HG02884 (cell line): ENCODE measurements at regions not wholly inside any gene's neighbourhood (a gene's known extent, or its start where the extent isn't known, plus 50 kb on each side); places are given as distances from the start of the nearest gene placed in this dataset.

Source experiments
- ATAC-seq: cut with Tn5 transposase; IDR thresholded peaks from one replicate; pipeline ENCODE4 v1.9.1; 2021; ENCODE audit warnings: mild to moderate bottlenecking, moderate library complexity; ENCODE audit not compliant: unreplicated experiment

DNA sequence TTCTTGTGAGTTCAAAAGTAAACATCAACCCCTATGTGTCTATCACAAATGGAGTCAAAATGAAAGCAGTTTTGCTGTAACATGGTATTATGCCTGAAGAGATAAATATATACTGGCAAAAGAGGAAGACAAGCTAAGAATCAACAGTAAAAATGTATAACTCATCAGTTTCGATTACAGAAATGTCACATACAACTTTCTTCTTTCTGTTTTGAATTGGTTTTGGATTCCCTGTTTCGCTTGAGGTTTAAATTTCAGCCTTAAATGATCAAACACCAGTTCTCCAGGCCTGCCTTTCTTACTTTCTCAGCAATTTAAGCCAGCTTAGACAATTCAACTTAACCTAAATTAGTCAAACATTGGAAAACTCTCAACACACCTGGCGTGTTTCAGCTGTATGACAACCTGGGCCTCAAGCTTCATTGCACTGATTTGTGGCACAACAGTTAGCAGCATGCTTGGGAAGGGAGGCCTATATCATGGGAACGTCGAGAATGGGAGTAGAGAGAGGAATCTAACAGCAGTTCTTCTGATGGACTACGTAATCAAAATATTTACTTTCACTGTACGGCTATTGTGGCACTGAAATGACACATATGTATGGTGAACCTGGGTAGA lies 51.9 kb upstream of the MARCKS start:
- ATAC-seq = peak; percentile 74

DNA sequence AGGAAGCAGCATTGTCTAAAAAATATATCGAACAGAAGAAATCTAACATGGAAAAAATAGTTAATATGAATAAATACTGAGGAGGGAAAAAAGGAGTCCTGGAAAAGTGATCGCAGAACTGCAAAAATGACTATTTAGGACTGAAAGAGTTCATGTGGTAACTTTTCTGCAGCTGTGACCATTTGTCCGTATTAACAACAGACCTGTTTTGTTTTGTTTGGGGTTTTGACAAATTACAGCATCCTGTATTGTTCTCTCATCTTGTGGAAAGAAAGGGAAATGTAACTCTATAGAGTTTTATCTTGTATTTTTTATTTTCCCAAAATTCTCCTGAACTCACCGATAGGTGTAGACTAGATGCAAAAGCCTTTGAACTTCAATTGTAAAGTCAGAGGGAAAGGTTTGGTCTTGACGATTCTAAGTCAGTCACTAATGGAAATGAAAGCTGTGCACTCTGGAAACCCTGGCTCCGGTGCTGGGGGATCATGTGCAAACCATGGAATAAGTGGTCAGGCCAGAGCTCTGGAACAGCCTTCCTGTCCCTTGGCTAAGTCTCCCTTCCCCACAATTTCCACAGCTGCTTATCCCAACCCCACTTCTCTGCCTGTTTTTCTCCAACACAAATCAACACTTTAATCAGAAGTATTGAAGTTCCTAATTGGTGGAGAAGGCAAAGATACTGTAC lies 51.2 kb upstream of the MARCKS start:
- ATAC-seq = no peak
